ENCODE measurements at regions not wholly inside any gene's neighbourhood (a gene's known extent, or its start where the extent isn't known, plus 50 kb on each side); places are given as distances from the start of the nearest gene placed in this dataset.

DNA sequence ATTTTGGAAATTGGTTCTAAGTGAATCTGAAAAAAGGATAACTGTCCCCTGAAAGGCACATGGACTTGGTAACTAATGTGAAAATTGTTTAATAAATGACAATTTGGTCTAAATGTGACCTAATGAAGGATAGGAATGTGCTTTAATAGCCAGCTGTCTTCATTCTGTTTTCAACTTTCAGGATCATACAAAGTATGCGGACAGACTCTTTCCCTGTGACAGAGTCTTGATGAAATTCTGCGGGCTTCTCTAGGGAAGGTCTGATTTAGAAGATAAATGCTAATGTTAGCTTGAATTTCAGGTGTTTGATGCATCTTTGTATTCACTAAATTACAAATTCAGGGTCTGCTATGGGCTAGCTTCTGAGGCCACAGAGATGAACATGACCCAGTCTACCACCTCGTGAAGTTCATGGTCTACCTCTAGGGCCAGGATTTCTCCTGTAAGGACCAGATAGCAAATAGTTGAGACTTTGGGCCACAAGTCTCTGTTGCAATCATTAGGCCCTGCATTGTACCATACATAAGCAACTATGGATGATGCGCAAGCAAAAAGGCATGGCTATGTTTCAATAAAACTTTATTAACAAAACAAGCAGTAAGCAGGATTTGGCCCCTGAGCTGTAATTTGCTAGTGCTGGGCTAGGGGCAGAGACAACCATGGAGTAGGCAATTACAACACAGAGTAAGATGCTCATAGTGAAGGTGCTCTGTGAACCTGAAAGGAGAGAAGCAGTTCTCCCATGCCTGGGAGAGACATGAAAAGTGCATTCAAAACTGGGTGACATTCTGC, 368.6 kb downstream of the INHBA start:
- no peaks in the 10 kb centered on the region for H3K9me3 ChIP-seq (ENCODE audit: low read depth)
- H3K36me3 ChIP-seq = no peaks in the 10 kb centered on the region
- no peaks in the 10 kb centered on the region for H3K4me1 ChIP-seq (ENCODE audit: low read depth)
- TF ChIP-seq, protein P1, sequence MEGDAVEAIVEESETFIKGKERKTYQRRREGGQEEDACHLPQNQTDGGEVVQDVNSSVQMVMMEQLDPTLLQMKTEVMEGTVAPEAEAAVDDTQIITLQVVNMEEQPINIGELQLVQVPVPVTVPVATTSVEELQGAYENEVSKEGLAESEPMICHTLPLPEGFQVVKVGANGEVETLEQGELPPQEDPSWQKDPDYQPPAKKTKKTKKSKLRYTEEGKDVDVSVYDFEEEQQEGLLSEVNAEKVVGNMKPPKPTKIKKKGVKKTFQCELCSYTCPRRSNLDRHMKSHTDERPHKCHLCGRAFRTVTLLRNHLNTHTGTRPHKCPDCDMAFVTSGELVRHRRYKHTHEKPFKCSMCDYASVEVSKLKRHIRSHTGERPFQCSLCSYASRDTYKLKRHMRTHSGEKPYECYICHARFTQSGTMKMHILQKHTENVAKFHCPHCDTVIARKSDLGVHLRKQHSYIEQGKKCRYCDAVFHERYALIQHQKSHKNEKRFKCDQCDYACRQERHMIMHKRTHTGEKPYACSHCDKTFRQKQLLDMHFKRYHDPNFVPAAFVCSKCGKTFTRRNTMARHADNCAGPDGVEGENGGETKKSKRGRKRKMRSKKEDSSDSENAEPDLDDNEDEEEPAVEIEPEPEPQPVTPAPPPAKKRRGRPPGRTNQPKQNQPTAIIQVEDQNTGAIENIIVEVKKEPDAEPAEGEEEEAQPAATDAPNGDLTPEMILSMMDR (IDR thresholded peaks at IDR 0.05; ENCODE audit: low read depth, low read length) = no peak
- H3K4me3 ChIP-seq = no peak overlapping the region
- no peak overlapping the region for H3K27ac ChIP-seq
- DNase-seq (ENCODE audit: low read depth in 1 of 2, low spot score in 1 of 2) = no peak
- H3K27me3 ChIP-seq = no peaks in the 10 kb centered on the region

DNA sequence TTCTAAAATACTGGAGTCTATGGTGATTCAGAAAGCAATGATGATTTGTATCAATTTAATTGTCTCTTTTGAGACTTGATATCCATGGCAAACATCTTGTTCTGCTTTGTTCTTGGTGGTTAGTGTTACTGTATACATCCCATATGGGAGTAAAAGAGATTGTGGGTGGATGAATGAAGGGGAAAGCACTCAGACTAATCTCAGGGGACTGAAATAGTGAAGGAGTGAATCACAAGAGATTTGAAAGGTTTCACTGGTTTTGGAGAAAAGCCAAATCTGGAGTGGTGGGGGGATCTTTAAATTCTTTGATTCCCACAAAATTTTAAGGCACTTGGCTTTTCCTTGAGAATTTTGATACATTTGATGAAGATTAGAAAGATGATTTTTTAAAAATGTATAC, 369.4 kb downstream of the INHBA start:
- TF ChIP-seq, protein P1 (IDR thresholded peaks at IDR 0.05; ENCODE audit: low read depth, low read length) = no peak
- Histone ChIP-seq H3K4me1 (ENCODE audit: low read depth) (no peaks in the 10 kb centered on the region), H3K4me3 (no peak overlapping the region), H3K27ac (no peak overlapping the region), H3K9me3 (ENCODE audit: low read depth) (no peaks in the 10 kb centered on the region), H3K36me3 (no peaks in the 10 kb centered on the region), H3K27me3 (no peaks in the 10 kb centered on the region)
- peak in 1 of 2 donors; percentile 81 for DNase-seq (ENCODE audit: low read depth in 1 of 2, low spot score in 1 of 2)

DNA sequence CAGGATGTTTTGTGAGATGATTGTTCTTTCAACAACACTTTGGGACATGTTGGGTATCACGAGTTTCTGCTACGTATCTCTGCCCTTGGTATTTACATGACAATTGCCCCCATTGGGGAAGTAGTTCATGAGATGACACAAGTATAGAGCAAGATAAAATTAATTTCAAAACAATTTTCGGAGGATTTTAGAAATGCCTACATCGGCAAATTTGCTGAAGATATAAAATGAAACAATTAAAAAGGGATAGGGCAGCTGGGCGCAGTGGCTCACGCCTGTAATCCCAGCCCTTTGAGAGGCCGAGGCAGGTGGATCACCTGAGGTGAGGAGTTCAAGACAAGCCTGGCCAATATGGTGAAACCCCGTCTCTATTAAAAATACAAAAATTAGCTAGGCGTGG, 371.7 kb downstream of the INHBA start:
- Histone ChIP-seq H3K27ac (no peak overlapping the region), H3K27me3 (no peaks in the 10 kb centered on the region), H3K9me3 (ENCODE audit: low read depth) (no peaks in the 10 kb centered on the region), H3K36me3 (no peaks in the 10 kb centered on the region), H3K4me3 (no peak overlapping the region), H3K4me1 (ENCODE audit: low read depth) (no peaks in the 10 kb centered on the region)
- DNase-seq (ENCODE audit: low read depth in 1 of 2, low spot score in 1 of 2) = no peak
- TF ChIP-seq, protein P1 (IDR thresholded peaks at IDR 0.05; ENCODE audit: low read depth, low read length) = no peak

DNA sequence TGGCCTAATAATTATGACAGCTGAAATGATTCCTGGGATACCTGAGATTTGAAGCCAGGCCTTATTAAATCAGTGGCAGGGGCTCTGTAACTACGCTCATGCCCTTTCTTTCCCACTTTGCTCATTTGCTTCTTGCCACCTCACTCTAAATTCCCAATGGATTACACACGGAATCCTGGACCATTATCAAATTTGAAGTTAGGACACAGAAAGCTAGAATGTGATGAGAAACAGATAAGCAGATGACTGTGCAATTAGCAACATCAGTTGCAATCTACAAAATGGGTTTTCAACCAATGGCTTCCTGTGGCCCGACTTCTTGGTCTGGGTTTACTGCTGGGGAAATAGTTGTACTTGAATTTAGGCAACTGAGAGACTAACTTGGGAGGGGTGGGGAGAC, 374.3 kb downstream of the INHBA start:
- Histone ChIP-seq H3K36me3 (no peaks in the 10 kb centered on the region), H3K4me3 (no peak overlapping the region), H3K9me3 (ENCODE audit: low read depth) (no peaks in the 10 kb centered on the region), H3K4me1 (ENCODE audit: low read depth) (no peaks in the 10 kb centered on the region), H3K27ac (no peak overlapping the region), H3K27me3 (no peaks in the 10 kb centered on the region)
- TF ChIP-seq, protein P1 (IDR thresholded peaks at IDR 0.05; ENCODE audit: low read depth, low read length) = no peak
- peak in 1 of 2 donors; percentile 20 for DNase-seq (ENCODE audit: low read depth in 1 of 2, low spot score in 1 of 2)

DNA sequence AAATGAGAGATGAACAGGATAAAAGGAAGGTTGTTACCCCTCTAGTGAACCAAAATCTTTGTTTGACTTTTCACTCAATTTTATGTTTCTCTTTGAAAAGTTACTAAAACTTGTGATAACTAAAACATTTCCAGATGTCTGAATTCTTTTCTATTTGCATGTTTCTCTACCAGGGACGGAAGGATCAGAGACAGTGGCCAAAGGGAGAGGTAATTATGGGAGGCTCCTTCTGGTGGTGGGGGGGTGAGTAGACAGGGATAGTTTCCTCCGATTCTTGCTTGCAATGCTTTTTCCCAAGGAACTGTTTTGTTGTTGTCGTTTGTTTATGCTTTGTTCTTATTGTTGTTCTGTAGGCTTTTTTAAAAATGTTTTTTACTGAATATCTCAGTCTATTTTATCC, 374.8 kb downstream of the INHBA start:
- no peak overlapping the region for H3K27ac ChIP-seq

More for the DNA sequence above, 374.8 kb downstream of the INHBA start:
- H3K9me3 ChIP-seq (ENCODE audit: low read depth) = no peaks in the 10 kb centered on the region
- H3K4me1 ChIP-seq (ENCODE audit: low read depth) = no peaks in the 10 kb centered on the region
- H3K27me3 ChIP-seq = no peaks in the 10 kb centered on the region
- no peaks in the 10 kb centered on the region for H3K36me3 ChIP-seq
- TF ChIP-seq, protein P1 (IDR thresholded peaks at IDR 0.05; ENCODE audit: low read depth, low read length) = no peak
- no peak overlapping the region for H3K4me3 ChIP-seq
- DNase-seq (ENCODE audit: low read depth in 1 of 2, low spot score in 1 of 2) = no peak
